ENCODE measurements at regions not wholly inside any gene's neighbourhood (a gene's known extent, or its start where the extent isn't known, plus 50 kb on each side); places are given as distances from the start of the nearest gene placed in this dataset.

GRCh38 chr5:165631235-165631634, 2125.8 kb downstream of the MAT2B start:
- no peak for TF ChIP-seq POLR2A (IDR thresholded peaks at IDR 0.05; ENCODE audit: extremely low read depth, insufficient read length)
- TF ChIP-seq MYC (IDR thresholded peaks at IDR 0.05; ENCODE audit: low read depth, low read length), result no peak
- TF ChIP-seq, protein P1, sequence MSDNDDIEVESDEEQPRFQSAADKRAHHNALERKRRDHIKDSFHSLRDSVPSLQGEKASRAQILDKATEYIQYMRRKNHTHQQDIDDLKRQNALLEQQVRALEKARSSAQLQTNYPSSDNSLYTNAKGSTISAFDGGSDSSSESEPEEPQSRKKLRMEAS (IDR thresholded peaks at IDR 0.05; ENCODE audit: low read depth, low read length), result no peak
- TF ChIP-seq, protein P2, sequence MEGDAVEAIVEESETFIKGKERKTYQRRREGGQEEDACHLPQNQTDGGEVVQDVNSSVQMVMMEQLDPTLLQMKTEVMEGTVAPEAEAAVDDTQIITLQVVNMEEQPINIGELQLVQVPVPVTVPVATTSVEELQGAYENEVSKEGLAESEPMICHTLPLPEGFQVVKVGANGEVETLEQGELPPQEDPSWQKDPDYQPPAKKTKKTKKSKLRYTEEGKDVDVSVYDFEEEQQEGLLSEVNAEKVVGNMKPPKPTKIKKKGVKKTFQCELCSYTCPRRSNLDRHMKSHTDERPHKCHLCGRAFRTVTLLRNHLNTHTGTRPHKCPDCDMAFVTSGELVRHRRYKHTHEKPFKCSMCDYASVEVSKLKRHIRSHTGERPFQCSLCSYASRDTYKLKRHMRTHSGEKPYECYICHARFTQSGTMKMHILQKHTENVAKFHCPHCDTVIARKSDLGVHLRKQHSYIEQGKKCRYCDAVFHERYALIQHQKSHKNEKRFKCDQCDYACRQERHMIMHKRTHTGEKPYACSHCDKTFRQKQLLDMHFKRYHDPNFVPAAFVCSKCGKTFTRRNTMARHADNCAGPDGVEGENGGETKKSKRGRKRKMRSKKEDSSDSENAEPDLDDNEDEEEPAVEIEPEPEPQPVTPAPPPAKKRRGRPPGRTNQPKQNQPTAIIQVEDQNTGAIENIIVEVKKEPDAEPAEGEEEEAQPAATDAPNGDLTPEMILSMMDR (IDR thresholded peaks at IDR 0.05; ENCODE audit: low read depth, low read length), result no peak
- DNase-seq (ENCODE audit: low read depth), result no peak
- no peak overlapping the region for H3K4me3 ChIP-seq (ENCODE audit: low read depth, low read length)

- TF ChIP-seq POLR2A (IDR thresholded peaks at IDR 0.05; ENCODE audit: extremely low read depth, insufficient read length) (no peak), MYC (IDR thresholded peaks at IDR 0.05; ENCODE audit: low read depth, low read length) (no peak)
- TF ChIP-seq, protein P2 (IDR thresholded peaks at IDR 0.05; ENCODE audit: low read depth, low read length), result no peak
- TF ChIP-seq, protein P1 (IDR thresholded peaks at IDR 0.05; ENCODE audit: low read depth, low read length), result no peak
- no peak overlapping the region for H3K4me3 ChIP-seq (ENCODE audit: low read depth, low read length)
- DNase-seq (ENCODE audit: low read depth), result no peak
Observed at GRCh38 chr5:165642366-165642765, 2136.9 kb downstream of the MAT2B start.

- H3K4me3 ChIP-seq (ENCODE audit: low read depth, low read length), result no peak overlapping the region
- no peak for DNase-seq (ENCODE audit: low read depth)
- TF ChIP-seq POLR2A (IDR thresholded peaks at IDR 0.05; ENCODE audit: extremely low read depth, insufficient read length), result no peak
Observed at GRCh38 chr5:165665735-165666400, 2160.4 kb downstream of the MAT2B start.

- no peak overlapping the region for H3K4me3 ChIP-seq (ENCODE audit: low read depth, low read length)
- no peak for DNase-seq (ENCODE audit: low read depth)
- TF ChIP-seq POLR2A (IDR thresholded peaks at IDR 0.05; ENCODE audit: extremely low read depth, insufficient read length), result no peak
- TF ChIP-seq, protein P2 (IDR thresholded peaks at IDR 0.05; ENCODE audit: low read depth, low read length), result no peak
- no peak for TF ChIP-seq MYC (IDR thresholded peaks at IDR 0.05; ENCODE audit: low read depth, low read length)
- TF ChIP-seq, protein P1 (IDR thresholded peaks at IDR 0.05; ENCODE audit: low read depth, low read length), result no peak
Observed at GRCh38 chr5:165673499-165673898, 2168.1 kb downstream of the MAT2B start.

DNA sequence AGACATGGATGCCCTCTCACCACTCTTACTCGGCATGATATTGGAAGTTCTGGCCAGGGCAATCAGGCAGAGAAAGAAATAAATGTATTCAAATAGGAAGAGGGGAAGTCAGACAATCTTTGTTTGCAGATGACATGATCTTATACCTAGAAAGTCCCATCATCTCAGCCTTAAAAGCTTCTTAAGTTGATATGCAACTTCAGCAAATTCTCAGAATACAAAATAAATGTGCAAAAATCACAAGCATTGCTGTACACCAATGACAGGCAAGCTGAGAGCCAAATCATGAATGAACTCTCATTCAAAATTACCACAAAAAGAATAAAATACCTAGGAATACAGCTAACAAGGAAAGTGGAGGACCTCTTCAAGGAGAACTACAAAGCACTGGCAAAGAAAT, 2190.4 kb downstream of the MAT2B start:
- H3K4me3 ChIP-seq (ENCODE audit: low read depth, low read length), result no peak overlapping the region
- TF ChIP-seq, protein P1 (IDR thresholded peaks at IDR 0.05; ENCODE audit: low read depth, low read length), result no peak
- TF ChIP-seq, protein P2 (IDR thresholded peaks at IDR 0.05; ENCODE audit: low read depth, low read length), result no peak
- TF ChIP-seq MYC (IDR thresholded peaks at IDR 0.05; ENCODE audit: low read depth, low read length) (no peak), POLR2A (IDR thresholded peaks at IDR 0.05; ENCODE audit: extremely low read depth, insufficient read length) (no peak)
- no peak for DNase-seq (ENCODE audit: low read depth)

GRCh38 chr5:165705960-165706359, 2200.5 kb downstream of the MAT2B start:
- DNase-seq (ENCODE audit: low read depth), result no peak
- TF ChIP-seq, protein P1 (IDR thresholded peaks at IDR 0.05; ENCODE audit: low read depth, low read length), result no peak
- TF ChIP-seq POLR2A (IDR thresholded peaks at IDR 0.05; ENCODE audit: extremely low read depth, insufficient read length), result no peak
- TF ChIP-seq, protein P2 (IDR thresholded peaks at IDR 0.05; ENCODE audit: low read depth, low read length), result no peak
- no peak for TF ChIP-seq MYC (IDR thresholded peaks at IDR 0.05; ENCODE audit: low read depth, low read length)
- H3K4me3 ChIP-seq (ENCODE audit: low read depth, low read length), result no peak overlapping the region

Data from NB4 (cell line).